ENCODE measurements at regions not wholly inside any gene's neighbourhood (a gene's known extent, or its start where the extent isn't known, plus 50 kb on each side); places are given as distances from the start of the nearest gene placed in this dataset.

DNA sequence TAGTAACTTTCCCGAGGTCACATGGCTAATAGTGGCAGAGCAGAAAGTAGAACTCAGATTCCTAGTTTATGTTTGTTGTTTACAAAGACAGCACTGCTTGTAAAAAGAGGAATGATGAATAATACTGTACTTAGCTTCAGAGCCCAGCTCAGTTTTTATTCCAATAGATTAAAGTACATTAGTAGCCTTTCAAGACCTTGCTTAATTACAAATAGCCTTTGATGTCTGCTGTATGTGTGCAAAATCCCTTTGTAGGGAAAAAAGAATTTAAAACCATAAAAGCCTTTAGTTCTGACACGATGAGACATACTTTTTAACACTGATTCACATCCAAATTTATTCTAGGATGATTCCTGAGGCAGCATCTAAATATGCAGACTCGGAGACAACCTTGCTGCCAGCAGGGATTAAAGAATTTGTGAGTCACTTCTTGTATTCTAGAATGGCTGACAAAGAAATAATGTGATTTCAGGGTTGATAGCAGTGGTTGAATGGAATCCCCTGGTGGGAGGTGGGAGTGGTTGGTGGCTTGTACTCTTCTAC is 324.2 kb upstream of the TGFBR2 start (continued):
- TF ChIP-seq, protein P1, sequence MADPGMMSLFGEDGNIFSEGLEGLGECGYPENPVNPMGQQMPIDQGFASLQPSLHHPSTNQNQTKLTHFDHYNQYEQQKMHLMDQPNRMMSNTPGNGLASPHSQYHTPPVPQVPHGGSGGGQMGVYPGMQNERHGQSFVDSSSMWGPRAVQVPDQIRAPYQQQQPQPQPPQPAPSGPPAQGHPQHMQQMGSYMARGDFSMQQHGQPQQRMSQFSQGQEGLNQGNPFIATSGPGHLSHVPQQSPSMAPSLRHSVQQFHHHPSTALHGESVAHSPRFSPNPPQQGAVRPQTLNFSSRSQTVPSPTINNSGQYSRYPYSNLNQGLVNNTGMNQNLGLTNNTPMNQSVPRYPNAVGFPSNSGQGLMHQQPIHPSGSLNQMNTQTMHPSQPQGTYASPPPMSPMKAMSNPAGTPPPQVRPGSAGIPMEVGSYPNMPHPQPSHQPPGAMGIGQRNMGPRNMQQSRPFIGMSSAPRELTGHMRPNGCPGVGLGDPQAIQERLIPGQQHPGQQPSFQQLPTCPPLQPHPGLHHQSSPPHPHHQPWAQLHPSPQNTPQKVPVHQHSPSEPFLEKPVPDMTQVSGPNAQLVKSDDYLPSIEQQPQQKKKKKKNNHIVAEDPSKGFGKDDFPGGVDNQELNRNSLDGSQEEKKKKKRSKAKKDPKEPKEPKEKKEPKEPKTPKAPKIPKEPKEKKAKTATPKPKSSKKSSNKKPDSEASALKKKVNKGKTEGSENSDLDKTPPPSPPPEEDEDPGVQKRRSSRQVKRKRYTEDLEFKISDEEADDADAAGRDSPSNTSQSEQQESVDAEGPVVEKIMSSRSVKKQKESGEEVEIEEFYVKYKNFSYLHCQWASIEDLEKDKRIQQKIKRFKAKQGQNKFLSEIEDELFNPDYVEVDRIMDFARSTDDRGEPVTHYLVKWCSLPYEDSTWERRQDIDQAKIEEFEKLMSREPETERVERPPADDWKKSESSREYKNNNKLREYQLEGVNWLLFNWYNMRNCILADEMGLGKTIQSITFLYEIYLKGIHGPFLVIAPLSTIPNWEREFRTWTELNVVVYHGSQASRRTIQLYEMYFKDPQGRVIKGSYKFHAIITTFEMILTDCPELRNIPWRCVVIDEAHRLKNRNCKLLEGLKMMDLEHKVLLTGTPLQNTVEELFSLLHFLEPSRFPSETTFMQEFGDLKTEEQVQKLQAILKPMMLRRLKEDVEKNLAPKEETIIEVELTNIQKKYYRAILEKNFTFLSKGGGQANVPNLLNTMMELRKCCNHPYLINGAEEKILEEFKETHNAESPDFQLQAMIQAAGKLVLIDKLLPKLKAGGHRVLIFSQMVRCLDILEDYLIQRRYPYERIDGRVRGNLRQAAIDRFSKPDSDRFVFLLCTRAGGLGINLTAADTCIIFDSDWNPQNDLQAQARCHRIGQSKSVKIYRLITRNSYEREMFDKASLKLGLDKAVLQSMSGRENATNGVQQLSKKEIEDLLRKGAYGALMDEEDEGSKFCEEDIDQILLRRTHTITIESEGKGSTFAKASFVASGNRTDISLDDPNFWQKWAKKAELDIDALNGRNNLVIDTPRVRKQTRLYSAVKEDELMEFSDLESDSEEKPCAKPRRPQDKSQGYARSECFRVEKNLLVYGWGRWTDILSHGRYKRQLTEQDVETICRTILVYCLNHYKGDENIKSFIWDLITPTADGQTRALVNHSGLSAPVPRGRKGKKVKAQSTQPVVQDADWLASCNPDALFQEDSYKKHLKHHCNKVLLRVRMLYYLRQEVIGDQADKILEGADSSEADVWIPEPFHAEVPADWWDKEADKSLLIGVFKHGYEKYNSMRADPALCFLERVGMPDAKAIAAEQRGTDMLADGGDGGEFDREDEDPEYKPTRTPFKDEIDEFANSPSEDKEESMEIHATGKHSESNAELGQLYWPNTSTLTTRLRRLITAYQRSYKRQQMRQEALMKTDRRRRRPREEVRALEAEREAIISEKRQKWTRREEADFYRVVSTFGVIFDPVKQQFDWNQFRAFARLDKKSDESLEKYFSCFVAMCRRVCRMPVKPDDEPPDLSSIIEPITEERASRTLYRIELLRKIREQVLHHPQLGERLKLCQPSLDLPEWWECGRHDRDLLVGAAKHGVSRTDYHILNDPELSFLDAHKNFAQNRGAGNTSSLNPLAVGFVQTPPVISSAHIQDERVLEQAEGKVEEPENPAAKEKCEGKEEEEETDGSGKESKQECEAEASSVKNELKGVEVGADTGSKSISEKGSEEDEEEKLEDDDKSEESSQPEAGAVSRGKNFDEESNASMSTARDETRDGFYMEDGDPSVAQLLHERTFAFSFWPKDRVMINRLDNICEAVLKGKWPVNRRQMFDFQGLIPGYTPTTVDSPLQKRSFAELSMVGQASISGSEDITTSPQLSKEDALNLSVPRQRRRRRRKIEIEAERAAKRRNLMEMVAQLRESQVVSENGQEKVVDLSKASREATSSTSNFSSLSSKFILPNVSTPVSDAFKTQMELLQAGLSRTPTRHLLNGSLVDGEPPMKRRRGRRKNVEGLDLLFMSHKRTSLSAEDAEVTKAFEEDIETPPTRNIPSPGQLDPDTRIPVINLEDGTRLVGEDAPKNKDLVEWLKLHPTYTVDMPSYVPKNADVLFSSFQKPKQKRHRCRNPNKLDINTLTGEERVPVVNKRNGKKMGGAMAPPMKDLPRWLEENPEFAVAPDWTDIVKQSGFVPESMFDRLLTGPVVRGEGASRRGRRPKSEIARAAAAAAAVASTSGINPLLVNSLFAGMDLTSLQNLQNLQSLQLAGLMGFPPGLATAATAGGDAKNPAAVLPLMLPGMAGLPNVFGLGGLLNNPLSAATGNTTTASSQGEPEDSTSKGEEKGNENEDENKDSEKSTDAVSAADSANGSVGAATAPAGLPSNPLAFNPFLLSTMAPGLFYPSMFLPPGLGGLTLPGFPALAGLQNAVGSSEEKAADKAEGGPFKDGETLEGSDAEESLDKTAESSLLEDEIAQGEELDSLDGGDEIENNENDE (IDR thresholded peaks at IDR 0.05; ENCODE audit: insufficient replicate concordance, low read length) = peak; percentile 57
- TF ChIP-seq JUND (IDR thresholded peaks at IDR 0.05; ENCODE audit: low read length) = peak; percentile 88
- TF ChIP-seq BRCA1 (IDR thresholded peaks at IDR 0.05; ENCODE audit: low read depth, low read length) = no peak
- TF ChIP-seq POU5F1 (IDR thresholded peaks at IDR 0.05; ENCODE audit: low read depth, low read length) = no peak
- no peak for TF ChIP-seq NRF1 (IDR thresholded peaks at IDR 0.05; ENCODE audit: low read depth, low read length)
- no peak for TF ChIP-seq SIN3A (conservative IDR thresholded peaks at IDR 0.05 in 1 of 2, IDR thresholded peaks at IDR 0.05 in 1 of 2; ENCODE audit: low read depth in 1 of 2, low read length in 2 of 2)
